Thyroid gland (tissue), 4 donors: ENCODE measurements at regions not wholly inside any gene's neighbourhood (a gene's known extent, or its start where the extent isn't known, plus 50 kb on each side); places are given as distances from the start of the nearest gene placed in this dataset.

ENCODE experiments used
- POLR2A ChIP-seq, 2 donors: fragments of 450-650 bp; IDR thresholded peaks; one replicate each; pipeline ENCODE4 v1.6.1; 2017; ENCODE audit warnings: antibody characterized with exemption in 2 of 2, mild to moderate bottlenecking in 2 of 2, moderate library complexity in 1 of 2
- TF ChIP-seq, protein P1 (sequence below), 6 experiments: fragments of 200-600 bp in 3 of 6; fragments of 450-650 bp in 3 of 6; sonication (generic) in 3 of 6; IDR thresholded peaks; one replicate each; pipeline ENCODE4 v1.5.1; 2016 to 2019; ENCODE audit warnings: antibody characterized with exemption in 6 of 6, mild to moderate bottlenecking in 2 of 6, inconsistent platforms in 1 of 6, moderate library complexity in 1 of 6

DNA sequence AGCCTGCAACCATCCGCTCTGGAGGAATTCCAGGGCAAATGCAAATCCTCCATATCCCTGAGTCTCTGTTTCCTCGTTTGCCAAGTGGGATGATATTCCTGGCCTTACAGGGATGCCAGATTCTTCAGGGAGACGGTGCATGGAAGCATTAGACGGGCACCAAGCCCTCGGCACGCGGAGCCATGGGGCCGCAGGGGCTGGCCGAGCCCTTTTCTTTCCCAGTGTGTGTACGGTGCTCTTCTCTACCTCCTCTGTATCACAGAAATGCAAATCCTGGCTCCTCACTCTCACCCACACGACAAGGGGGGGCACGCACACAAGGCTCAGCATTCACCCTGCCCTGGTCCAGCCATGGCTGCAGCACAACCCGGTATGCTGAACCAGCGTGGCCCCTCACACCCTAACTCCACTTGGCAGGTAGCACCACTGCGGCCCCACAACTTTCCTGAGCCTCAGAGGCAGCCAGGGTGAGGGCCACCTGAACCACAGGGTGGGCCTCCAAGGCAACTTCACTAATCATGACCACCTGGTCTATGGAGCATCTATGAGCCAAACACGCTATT lies 64.1 kb upstream of the SALL3 start:
- TF ChIP-seq, protein P1, sequence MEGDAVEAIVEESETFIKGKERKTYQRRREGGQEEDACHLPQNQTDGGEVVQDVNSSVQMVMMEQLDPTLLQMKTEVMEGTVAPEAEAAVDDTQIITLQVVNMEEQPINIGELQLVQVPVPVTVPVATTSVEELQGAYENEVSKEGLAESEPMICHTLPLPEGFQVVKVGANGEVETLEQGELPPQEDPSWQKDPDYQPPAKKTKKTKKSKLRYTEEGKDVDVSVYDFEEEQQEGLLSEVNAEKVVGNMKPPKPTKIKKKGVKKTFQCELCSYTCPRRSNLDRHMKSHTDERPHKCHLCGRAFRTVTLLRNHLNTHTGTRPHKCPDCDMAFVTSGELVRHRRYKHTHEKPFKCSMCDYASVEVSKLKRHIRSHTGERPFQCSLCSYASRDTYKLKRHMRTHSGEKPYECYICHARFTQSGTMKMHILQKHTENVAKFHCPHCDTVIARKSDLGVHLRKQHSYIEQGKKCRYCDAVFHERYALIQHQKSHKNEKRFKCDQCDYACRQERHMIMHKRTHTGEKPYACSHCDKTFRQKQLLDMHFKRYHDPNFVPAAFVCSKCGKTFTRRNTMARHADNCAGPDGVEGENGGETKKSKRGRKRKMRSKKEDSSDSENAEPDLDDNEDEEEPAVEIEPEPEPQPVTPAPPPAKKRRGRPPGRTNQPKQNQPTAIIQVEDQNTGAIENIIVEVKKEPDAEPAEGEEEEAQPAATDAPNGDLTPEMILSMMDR (IDR thresholded peaks at IDR 0.05): no peak
- no peak for TF ChIP-seq POLR2A (IDR thresholded peaks at IDR 0.05)
